ENCODE measurements at regions not wholly inside any gene's neighbourhood (a gene's known extent, or its start where the extent isn't known, plus 50 kb on each side); places are given as distances from the start of the nearest gene placed in this dataset.
A peak's percentile ranks its signal among the peaks of the same experiment; 100 is the strongest.

GRCh38 chr9:70465904-70466303 is 51.4 kb upstream of the KLF9 start:
- Histone ChIP-seq H3K9me3 (ENCODE audit: low read depth) (no peaks in the 10 kb centered on the region), H3K27me3 (no peaks in the 10 kb centered on the region), H3K4me1 (ENCODE audit: low read depth) (no peaks in the 10 kb centered on the region), H3K4me3 (no peak overlapping the region), H3K27ac (no peak overlapping the region), H3K36me3 (no peaks in the 10 kb centered on the region)
- no peak for TF ChIP-seq CTCF (IDR thresholded peaks at IDR 0.05; ENCODE audit: low read depth, low read length)
- no peak for DNase-seq (ENCODE audit: low read depth in 1 of 2, low spot score in 1 of 2)

- Histone ChIP-seq H3K9me3 (ENCODE audit: low read depth) (no peaks in the 10 kb centered on the region), H3K27me3 (no peaks in the 10 kb centered on the region), H3K27ac (no peak overlapping the region), H3K4me1 (ENCODE audit: low read depth) (no peaks in the 10 kb centered on the region), H3K4me3 (no peak overlapping the region), H3K36me3 (no peaks in the 10 kb centered on the region)
- DNase-seq (ENCODE audit: low read depth in 1 of 2, low spot score in 1 of 2): no peak
- peak; percentile 2 for TF ChIP-seq CTCF (IDR thresholded peaks at IDR 0.05; ENCODE audit: low read depth, low read length)
These were observed 50.9 kb upstream of the KLF9 start for GRCh38 chr9:70465398-70465797.
